RWPE2 (cell line): ENCODE measurements at regions not wholly inside any gene's neighbourhood (a gene's known extent, or its start where the extent isn't known, plus 50 kb on each side); places are given as distances from the start of the nearest gene placed in this dataset.
A peak's percentile ranks its signal among the peaks of the same experiment; 100 is the strongest.

Source experiments
- ATAC-seq: fragments of 200-7000 bp; cut with Tn5 transposase; 3 replicates; pipeline ENCODE4 v1.9.1; 2021; ENCODE audit warnings: low read depth
- DNase-seq: peaks from one replicate; pipeline ENCODE4 v3.0.0-alpha.2; 2020; ENCODE audit warnings: low spot score
- H3K27ac ChIP-seq: fragments of 450-650 bp; 2 replicates; pipeline ENCODE4 v1.5.1; 2017; ENCODE audit warnings: mild to moderate bottlenecking; ENCODE audit not compliant: poor library complexity, severe bottlenecking
- H3K27me3 ChIP-seq: fragments of 250-450 bp; sonication (Bioruptor Pico); 2 replicates; pipeline ENCODE4 v1.5.1; 2021; ENCODE audit warnings: mild to moderate bottlenecking, moderate library complexity; ENCODE audit not compliant: insufficient read depth, poor library complexity, severe bottlenecking
- H3K36me3 ChIP-seq: fragments of 250-450 bp; sonication (Bioruptor Pico); 2 replicates; pipeline ENCODE4 v1.5.1; 2020; ENCODE audit warnings: low read depth, mild to moderate bottlenecking, moderate library complexity
- H3K4me1 ChIP-seq: fragments of 250-450 bp; sonication (Bioruptor Pico); 2 replicates; pipeline ENCODE4 v1.5.1; 2021; ENCODE audit warnings: mild to moderate bottlenecking, moderate library complexity; ENCODE audit not compliant: insufficient read depth, poor library complexity, severe bottlenecking
- H3K4me3 ChIP-seq: fragments of 250-450 bp; sonication (Bioruptor Pico); 2 replicates; pipeline ENCODE4 v1.5.1; 2021; ENCODE audit warnings: mild to moderate bottlenecking, moderate library complexity; ENCODE audit not compliant: severe bottlenecking
- H3K9me3 ChIP-seq: fragments of 250-450 bp; sonication (Bioruptor Pico); 2 replicates; pipeline ENCODE4 v1.5.1; 2021; ENCODE audit warnings: mild to moderate bottlenecking, moderate library complexity; ENCODE audit not compliant: severe bottlenecking
- CTCF ChIP-seq: fragments of 450-650 bp; IDR thresholded peaks from one replicate; pipeline ENCODE4 v1.5.1; 2017; ENCODE audit warnings: mild to moderate bottlenecking, moderate library complexity; ENCODE audit not compliant: poor library complexity, severe bottlenecking

DNA sequence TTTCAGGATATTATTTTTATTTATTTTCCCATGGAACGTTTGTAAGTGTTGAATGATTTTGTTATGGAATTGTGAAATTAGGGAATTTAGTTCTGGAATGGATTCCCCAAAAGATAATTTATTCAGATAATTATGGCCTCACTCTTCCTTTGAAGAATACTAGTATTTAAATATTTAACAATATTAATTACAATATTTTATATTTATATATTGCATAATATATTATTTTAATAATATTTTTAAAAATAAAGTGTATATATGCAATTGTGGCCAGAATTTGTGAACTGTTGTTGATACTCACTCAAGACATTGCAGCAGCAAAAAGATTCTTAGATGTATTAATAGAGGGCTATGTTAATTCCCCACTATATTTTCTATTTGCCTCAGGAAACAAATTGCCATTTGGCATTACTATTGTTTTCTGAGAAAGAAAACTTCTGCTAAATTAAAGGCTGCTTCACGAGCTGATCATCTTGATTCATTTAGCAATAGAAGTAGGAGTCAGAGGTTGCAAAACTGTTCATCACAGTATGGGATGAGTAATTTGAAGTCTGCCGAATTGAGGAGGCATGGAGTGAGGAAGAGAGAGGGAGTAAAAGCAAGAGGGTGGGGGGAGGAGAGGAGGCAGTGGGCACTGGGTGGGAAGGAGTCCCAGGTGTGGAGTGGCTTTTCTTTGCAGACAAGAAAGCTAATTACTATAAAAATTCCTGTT, 729.2 kb downstream of the DHX35 start:
- no peak for TF ChIP-seq CTCF
- no peaks in the 10 kb centered on the region for H3K36me3 ChIP-seq
- H3K4me3 ChIP-seq: no peak overlapping the region
- no peak overlapping the region for H3K27ac ChIP-seq
- H3K4me1 ChIP-seq: no peaks in the 10 kb centered on the region
- peaks cover 9% of the 10 kb centered on the region for H3K27me3 ChIP-seq
- no peak for DNase-seq
- ATAC-seq: peak; percentile 50; the same call in 1 of the 3 replicates
- peaks cover 2% of the 10 kb centered on the region for H3K9me3 ChIP-seq

DNA sequence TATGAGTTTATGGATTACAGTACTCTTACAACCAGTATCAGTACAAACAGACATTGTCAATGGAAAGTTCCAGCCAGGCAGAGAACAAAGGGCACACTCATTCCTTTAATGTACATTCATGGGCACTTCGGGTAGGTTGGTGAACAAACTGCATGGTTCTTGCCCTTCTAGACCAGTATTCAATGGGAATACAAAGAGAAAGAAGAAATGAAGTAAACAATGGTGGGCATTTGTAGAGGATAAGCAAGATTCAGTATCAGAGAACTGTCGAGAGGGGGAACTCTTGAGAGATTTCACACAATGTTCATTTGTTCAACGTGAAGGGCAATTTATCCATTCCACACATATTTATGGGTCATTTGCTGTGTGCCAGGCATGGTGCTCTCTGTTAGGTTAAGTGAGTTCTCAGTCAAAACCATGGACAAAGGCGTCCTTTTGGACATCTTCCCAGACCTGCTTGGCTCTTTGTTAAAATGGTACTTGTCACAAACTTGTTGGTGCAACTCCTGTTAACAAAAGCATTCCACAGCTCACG, 714.8 kb downstream of the DHX35 start:
- no peaks in the 10 kb centered on the region for H3K4me1 ChIP-seq
- DNase-seq (no peak), ATAC-seq (0 out of 3 replicates have a peak, but pooled peaks have one; percentile 13)
- no peaks in the 10 kb centered on the region for H3K36me3 ChIP-seq
- no peaks in the 10 kb centered on the region for H3K9me3 ChIP-seq
- peak; percentile 57 for TF ChIP-seq CTCF
- H3K27ac ChIP-seq: no peak overlapping the region
- no peaks in the 10 kb centered on the region for H3K27me3 ChIP-seq
- H3K4me3 ChIP-seq: no peak overlapping the region

- H3K9me3 ChIP-seq: no peaks in the 10 kb centered on the region
Observed at GRCh38 chr20:39676241-39676640, 714.1 kb downstream of the DHX35 start.

DNA sequence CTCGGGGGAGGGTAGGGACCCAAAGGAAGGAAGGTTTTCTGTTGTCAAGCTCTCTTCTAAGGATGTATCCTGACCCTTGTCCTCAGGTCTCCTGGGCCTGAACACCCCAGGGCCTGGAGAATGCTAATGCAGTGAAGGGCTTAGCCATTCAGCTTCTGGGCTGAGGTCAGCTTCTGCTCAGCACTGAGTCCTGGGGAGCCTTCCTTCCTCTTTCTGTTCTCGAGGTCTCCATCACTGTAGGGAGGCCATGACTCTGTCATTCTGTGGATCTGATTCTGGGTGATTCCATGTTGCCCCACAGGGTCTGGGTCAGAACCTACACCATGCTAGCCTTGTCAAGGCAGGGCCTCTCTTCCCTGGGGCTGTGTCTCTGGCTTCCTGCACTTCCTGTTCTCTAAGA, 712.7 kb downstream of the DHX35 start:
- DNase-seq: no peak
- ATAC-seq: peak; percentile 5; the same call in 1 of the 3 replicates
- Histone ChIP-seq H3K27ac (no peak overlapping the region), H3K4me3 (no peak overlapping the region), H3K27me3 (no peaks in the 10 kb centered on the region), H3K36me3 (no peaks in the 10 kb centered on the region), H3K4me1 (no peaks in the 10 kb centered on the region), H3K9me3 (no peaks in the 10 kb centered on the region)
- no peak for TF ChIP-seq CTCF

More at GRCh38 chr20:39676241-39676640, 714.1 kb downstream of the DHX35 start:
- Histone ChIP-seq H3K4me3 (no peak overlapping the region), H3K4me1 (no peaks in the 10 kb centered on the region), H3K27me3 (no peaks in the 10 kb centered on the region), H3K36me3 (no peaks in the 10 kb centered on the region), H3K27ac (no peak overlapping the region)
- ATAC-seq: no peak
- DNase-seq: no peak
- TF ChIP-seq CTCF: no peak

- no peak for ATAC-seq
- Histone ChIP-seq H3K27ac (no peak overlapping the region), H3K27me3 (no peaks in the 10 kb centered on the region), H3K9me3 (no peaks in the 10 kb centered on the region), H3K4me3 (no peak overlapping the region), H3K4me1 (no peaks in the 10 kb centered on the region), H3K36me3 (no peaks in the 10 kb centered on the region)
- no peak for DNase-seq
- no peak for TF ChIP-seq CTCF
Observed at GRCh38 chr20:39670988-39671387, 708.8 kb downstream of the DHX35 start.
